ENCODE measurements at regions not wholly inside any gene's neighbourhood (a gene's known extent, or its start where the extent isn't known, plus 50 kb on each side); places are given as distances from the start of the nearest gene placed in this dataset.

GRCh38 chrX:1914606-1915365, 299.9 kb downstream of the ASMT start:
- CTCF ChIA-PET: no interaction called here

GRCh38 chrX:1918780-1919179, 303.9 kb downstream of the ASMT start:
- POLR2A ChIA-PET: no interaction called here
- Mint-ChIP-seq H3K27ac (ENCODE audit: low read depth, unreplicated experiment) (no peak overlapping the region), H3K27me3 (ENCODE audit: insufficient read depth, unreplicated experiment) (no peaks in the 10 kb centered on the region), H3K36me3 (ENCODE audit: insufficient read depth, unreplicated experiment) (peaks cover 4% of the 10 kb centered on the region), H3K4me1 (ENCODE audit: insufficient read depth, unreplicated experiment) (no peaks in the 10 kb centered on the region), H3K9me3 (ENCODE audit: unreplicated experiment) (no peaks in the 10 kb centered on the region), H3K4me3 (ENCODE audit: unreplicated experiment) (no peak overlapping the region)
- CTCF ChIA-PET: no interaction called here
- no peak for DNase-seq (ENCODE audit: unreplicated experiment)
- intact Hi-C loops (cut with micrococcal nuclease): no loop called here
- BruUV-seq (replicated peaks): no TSS peak
- TF ChIP-seq CTCF (IDR thresholded peaks at IDR 0.05; ENCODE audit: unreplicated experiment): no peak

More at GRCh38 chrX:1914606-1915365, 299.9 kb downstream of the ASMT start:
- peaks cover 6% of the 10 kb centered on the region for H3K4me1 Mint-ChIP-seq (ENCODE audit: insufficient read depth, unreplicated experiment)
- no peaks in the 10 kb centered on the region for H3K36me3 Mint-ChIP-seq (ENCODE audit: insufficient read depth, unreplicated experiment)
- no peak overlapping the region for H3K27ac Mint-ChIP-seq (ENCODE audit: low read depth, unreplicated experiment)
- BruUV-seq (replicated peaks): no TSS peak
- peaks cover 20% of the 10 kb centered on the region for H3K9me3 Mint-ChIP-seq (ENCODE audit: unreplicated experiment)
- H3K4me3 Mint-ChIP-seq (ENCODE audit: unreplicated experiment): no peak overlapping the region
- TF ChIP-seq CTCF (IDR thresholded peaks at IDR 0.05; ENCODE audit: unreplicated experiment): no peak
- POLR2A ChIA-PET: no interaction called here
- intact Hi-C loops (cut with micrococcal nuclease): no loop called here
- H3K27me3 Mint-ChIP-seq (ENCODE audit: insufficient read depth, unreplicated experiment): peaks cover 23% of the 10 kb centered on the region
- DNase-seq (ENCODE audit: unreplicated experiment): no peak

- no peak for TF ChIP-seq CTCF (IDR thresholded peaks at IDR 0.05; ENCODE audit: unreplicated experiment)
- no peaks in the 10 kb centered on the region for H3K9me3 Mint-ChIP-seq (ENCODE audit: unreplicated experiment)
- H3K36me3 Mint-ChIP-seq (ENCODE audit: insufficient read depth, unreplicated experiment): peaks cover 4% of the 10 kb centered on the region
- no peak overlapping the region for H3K4me3 Mint-ChIP-seq (ENCODE audit: unreplicated experiment)
- POLR2A ChIA-PET: no interaction called here
- no peak overlapping the region for H3K27ac Mint-ChIP-seq (ENCODE audit: low read depth, unreplicated experiment)
- DNase-seq (ENCODE audit: unreplicated experiment): no peak
- intact Hi-C loops (cut with micrococcal nuclease): no loop called here
- no peaks in the 10 kb centered on the region for H3K4me1 Mint-ChIP-seq (ENCODE audit: insufficient read depth, unreplicated experiment)
- BruUV-seq (replicated peaks): no TSS peak
- CTCF ChIA-PET: no interaction called here
- no peaks in the 10 kb centered on the region for H3K27me3 Mint-ChIP-seq (ENCODE audit: insufficient read depth, unreplicated experiment)
Observed at GRCh38 chrX:1925053-1925481, 310.2 kb downstream of the ASMT start.

GRCh38 chrX:1928805-1929204, 313.9 kb downstream of the ASMT start:
- H3K4me3 Mint-ChIP-seq (ENCODE audit: unreplicated experiment): no peak overlapping the region
- DNase-seq (ENCODE audit: unreplicated experiment): no peak
- H3K36me3 Mint-ChIP-seq (ENCODE audit: insufficient read depth, unreplicated experiment): no peaks in the 10 kb centered on the region
- no peak for TF ChIP-seq CTCF (IDR thresholded peaks at IDR 0.05; ENCODE audit: unreplicated experiment)
- ChIA-PET CTCF (no interaction called here), POLR2A (no interaction called here)
- H3K27me3 Mint-ChIP-seq (ENCODE audit: insufficient read depth, unreplicated experiment): no peaks in the 10 kb centered on the region
- intact Hi-C loops (cut with micrococcal nuclease): no loop called here
- H3K27ac Mint-ChIP-seq (ENCODE audit: low read depth, unreplicated experiment): no peak overlapping the region
- BruUV-seq (replicated peaks): no TSS peak
- no peaks in the 10 kb centered on the region for H3K9me3 Mint-ChIP-seq (ENCODE audit: unreplicated experiment)
- no peaks in the 10 kb centered on the region for H3K4me1 Mint-ChIP-seq (ENCODE audit: insufficient read depth, unreplicated experiment)

Data from MCF 10A (cell line).